ENCODE measurements at regions not wholly inside any gene's neighbourhood (a gene's known extent, or its start where the extent isn't known, plus 50 kb on each side); places are given as distances from the start of the nearest gene placed in this dataset.
"Not testable (repeated sequence)": the region's sequence is repeated elsewhere in the genome, so short reads cannot be mapped to it uniquely, and the experiment has no call there.

DNA sequence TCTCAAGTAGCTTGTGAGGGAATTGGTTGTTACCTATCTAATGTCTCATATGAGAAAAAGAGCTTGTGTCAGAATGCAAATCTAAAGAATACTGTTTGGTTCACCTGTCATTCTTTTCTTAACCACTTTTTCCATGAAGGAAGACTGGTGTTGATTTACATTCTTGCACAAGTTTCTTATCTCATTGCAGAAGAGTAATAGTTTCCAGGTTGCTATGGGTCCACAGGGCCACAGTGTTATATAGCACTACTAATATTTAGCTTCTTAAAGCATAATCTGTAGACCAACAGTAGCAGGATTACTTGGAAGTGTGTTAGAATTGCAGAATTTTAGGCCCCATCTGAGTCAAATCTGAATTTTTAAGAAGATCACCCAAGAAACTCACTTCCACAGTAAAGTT, 697.5 kb downstream of the GBE1 start:
- in situ Hi-C loops (cut with MboI; ENCODE audit: low sequenced_read_pairs), result no loop called here

DNA sequence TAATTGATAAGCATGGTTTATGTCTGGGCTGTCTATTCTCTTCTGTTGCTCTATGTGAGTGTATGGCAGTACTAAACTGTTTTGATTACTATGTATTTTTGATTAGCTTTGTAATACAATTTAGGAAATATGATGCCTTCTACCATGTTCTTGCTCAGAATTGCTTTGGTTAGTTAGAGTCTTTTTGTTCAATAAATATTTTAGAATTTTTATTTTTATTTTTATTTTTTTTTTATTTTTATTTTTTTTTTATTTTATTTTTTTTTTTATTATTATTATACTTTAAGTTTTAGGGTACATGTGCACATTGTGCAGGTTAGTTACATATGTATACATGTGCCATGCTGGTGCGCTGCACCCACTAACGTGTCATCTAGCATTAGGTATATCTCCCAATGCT, 710.3 kb downstream of the GBE1 start:
- in situ Hi-C loops (cut with MboI; ENCODE audit: low sequenced_read_pairs), result not testable (repeated sequence)

DNA sequence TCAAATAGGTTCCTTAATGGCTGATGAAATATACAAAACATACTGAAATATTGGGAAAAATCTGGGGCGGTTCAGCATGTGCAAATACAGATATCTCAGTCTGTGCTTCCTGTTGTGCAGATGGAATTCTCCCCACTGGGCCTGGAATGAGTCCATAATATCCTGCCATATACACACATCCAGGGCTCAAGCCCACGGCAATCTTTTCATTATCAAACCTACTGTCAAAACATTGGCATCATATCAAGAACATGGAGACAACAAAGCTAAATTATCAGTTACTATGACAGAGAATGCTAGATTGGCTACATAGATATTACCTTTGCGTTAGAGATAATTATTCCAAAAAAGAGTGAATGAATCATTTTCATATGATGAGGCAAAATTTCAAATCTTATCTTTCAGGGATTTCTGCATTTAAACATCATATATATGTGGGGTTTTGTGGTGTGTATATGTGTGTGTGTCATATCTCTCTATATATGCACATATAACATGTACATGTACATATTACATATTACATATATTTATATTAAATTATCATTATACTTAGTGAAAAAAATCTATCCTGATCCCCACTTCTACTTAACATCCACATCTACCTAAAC, 713.3 kb downstream of the GBE1 start:
- in situ Hi-C loops (cut with MboI; ENCODE audit: low sequenced_read_pairs), result no loop called here

DNA sequence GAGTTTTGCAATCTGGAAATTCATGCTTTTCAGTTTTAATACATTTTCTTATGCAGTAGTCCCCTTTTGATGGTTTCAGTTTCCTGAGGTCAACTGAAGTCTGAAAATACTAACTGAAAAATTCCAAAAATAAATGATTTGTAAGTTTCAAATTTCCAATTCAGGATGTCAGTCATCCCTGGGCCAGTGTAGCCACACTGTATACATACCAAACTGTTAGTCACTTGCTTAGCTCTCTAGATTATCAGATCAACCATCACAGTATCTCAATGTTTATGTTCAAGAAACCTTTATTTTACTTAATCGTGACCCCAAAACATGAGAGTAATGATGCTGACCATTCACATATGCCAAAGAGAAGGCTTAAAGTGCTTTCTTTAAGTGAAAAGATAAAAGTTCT, 715.5 kb downstream of the GBE1 start:
- in situ Hi-C loops (cut with MboI; ENCODE audit: low sequenced_read_pairs), result no loop called here

DNA sequence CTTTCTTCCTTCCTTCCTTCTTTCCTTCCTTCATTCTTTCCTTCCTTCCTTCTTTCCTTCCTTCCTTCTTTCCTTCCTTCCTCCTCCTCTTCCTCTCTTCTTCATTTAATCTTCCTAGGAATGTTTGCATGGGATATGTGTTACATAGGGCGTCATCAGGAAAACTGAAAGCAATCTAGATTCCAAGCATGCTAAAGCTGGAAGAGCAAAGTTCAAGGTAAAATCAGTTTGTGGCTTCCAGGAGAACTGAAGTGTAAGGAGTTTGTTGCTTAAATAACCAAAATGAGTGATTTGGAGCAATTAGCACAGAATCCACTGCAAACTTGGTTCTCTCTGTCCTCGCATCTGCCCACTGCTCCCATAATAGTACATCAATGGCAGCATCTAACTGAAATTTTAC, 716.2 kb downstream of the GBE1 start:
- in situ Hi-C loops (cut with MboI; ENCODE audit: low sequenced_read_pairs), result no loop called here

DNA sequence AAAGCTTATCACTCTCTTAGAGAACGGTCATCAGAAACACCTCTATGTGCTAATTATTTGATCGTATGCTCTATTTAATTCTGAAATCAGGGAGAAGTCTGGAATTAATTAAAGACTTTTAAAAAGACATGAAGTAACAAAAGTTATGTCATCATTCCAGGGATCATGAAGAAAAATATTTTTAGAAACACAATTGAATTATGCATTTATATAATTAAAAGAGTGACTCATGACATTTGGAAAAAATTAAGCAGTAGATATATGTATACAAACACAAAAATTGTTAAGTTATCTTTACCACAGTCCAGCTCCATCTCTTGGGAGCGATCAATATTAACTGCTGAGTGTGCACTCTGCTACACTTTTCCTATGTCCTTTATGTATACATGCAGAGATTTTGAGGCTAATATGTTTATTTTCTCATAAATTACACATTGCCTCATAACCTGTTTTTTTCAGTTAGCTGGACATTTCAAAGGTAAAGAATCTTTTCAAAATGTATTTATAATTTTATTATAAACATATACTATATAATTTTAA, 717.7 kb downstream of the GBE1 start:
- in situ Hi-C loops (cut with MboI; ENCODE audit: low sequenced_read_pairs), result no loop called here

DNA sequence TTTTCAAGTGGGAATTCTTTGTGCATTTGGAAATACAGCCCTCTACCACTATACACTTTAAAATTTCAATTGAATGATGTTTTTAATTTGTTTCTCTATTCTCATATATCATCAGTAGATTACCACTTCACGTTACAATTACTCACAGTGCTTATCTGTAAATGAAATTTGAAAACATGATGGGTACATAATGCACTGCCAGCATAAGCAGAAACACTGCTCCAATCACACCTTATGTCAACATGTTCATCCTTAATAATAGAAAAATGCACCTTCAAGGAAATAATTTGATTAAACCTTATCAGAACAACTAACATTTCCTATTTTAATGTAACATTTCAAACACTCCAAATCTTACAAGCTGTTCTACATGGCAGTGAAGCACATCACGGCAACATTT, 718.4 kb downstream of the GBE1 start:
- in situ Hi-C loops (cut with MboI; ENCODE audit: low sequenced_read_pairs), result no loop called here

DNA sequence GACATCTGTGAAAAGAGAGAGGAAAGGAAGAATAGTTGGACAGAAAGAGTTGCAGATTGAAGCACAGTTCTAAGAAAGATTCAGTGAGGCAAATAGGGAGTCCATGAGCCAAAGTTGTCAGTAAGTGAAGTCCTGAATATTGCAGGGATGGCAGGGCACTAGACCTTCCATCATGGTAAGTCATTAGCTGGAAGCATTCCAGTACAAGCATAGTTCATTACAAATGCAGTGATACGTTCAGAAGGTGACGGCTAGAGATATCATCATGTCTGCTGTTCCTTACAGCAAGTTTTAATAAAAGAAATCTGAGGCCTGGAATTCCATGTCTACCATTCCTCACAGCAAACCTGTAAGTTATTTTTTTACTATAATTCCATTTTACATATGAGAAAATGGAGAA, 720.1 kb downstream of the GBE1 start:
- in situ Hi-C loops (cut with MboI; ENCODE audit: low sequenced_read_pairs), result no loop called here

DNA sequence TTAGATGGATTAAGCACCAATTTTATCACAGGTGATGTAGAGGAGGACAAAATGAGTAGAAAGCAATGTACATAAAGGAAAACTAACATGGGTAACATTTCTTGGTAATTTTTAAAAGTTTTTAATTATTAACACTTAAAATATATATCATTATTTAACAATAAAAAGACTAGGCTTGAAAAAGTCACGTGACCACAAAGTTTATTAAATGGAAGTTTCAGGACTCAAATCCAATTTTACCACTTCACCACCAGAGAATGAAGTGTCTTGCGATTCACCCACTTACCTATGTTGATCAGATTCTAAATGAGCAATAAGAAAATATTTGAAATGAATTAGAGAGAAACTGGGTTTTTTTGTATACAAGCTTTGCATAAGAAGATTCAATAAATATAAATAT, 721.3 kb downstream of the GBE1 start:
- in situ Hi-C loops (cut with MboI; ENCODE audit: low sequenced_read_pairs), result no loop called here

DNA sequence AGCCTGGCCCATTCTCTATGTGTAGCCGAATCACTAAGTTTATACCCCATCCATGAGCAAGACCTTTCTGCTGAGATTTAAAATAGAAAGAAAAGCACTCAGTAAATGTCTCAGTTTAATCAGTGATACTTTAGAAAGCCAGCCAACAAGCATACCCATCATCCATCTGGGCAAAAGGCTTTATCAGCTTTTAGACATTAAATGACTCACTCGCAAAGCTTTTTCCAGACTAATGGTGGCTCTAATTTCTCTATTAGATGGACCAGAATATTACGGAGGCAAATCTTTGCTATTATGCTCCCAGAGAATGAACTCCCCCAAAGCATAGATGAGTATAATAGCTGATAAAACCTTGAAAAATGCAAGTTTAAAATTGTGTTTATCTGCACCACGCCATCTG, 727.8 kb downstream of the GBE1 start:
- in situ Hi-C loops (cut with MboI; ENCODE audit: low sequenced_read_pairs), result no loop called here

DNA sequence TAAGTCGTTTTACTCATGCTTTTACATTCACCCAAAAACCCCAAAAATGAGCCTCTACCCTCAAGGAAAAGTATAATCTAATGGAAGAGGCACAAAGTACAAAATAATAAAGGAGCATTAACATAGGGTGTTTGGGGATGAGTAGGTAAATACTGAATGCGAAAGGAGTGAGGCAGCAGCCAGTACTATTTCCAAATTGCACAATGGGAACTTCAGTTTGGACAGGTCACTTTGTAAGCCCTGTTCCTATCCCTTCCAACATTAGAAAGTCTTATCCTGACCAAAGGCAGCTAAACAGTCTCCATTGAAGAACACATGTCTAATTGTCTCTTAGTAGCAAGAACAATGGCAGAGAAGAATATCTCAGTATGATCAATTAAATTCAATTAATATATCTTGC, 728.3 kb downstream of the GBE1 start:
- in situ Hi-C loops (cut with MboI; ENCODE audit: low sequenced_read_pairs), result no loop called here

DNA sequence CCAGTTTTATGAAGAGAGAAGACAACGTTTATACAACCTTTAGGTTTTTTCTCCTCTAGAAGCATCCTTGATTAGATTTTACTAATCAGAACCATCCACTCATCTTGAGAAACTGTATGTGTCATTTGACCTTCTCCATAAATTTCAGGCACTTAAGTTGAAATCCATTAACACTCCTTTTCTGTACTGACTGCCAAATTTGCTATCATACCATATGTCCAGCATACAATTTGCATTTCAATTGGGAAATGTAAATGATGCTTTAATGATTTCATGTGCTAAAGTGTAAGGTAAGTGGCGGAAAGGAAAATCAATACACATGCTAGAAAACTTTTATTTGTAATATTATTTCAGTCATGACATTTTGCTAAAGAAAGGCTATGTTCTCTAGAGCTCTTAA, 731.6 kb downstream of the GBE1 start:
- in situ Hi-C loops (cut with MboI; ENCODE audit: low sequenced_read_pairs), result no loop called here

DNA sequence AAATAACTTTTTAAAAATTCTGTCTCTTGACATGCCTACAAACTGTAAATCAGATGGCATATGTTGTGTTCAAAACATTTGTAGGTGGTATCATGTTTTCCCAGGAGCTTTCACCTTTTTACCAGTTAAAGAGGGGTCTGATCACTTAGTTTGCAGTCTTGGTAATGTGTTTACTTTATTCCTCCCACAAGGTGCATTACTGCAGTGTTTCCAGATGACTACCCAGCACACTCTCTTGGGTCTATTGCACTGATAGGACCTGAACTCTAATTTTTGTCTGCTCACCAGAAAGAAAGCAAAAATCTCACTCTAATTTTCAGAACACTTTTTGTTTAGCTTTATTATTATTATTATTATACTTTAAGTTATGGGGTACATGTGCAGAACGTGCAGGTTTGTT, 734.1 kb downstream of the GBE1 start:
- in situ Hi-C loops (cut with MboI; ENCODE audit: low sequenced_read_pairs), result no loop called here

DNA sequence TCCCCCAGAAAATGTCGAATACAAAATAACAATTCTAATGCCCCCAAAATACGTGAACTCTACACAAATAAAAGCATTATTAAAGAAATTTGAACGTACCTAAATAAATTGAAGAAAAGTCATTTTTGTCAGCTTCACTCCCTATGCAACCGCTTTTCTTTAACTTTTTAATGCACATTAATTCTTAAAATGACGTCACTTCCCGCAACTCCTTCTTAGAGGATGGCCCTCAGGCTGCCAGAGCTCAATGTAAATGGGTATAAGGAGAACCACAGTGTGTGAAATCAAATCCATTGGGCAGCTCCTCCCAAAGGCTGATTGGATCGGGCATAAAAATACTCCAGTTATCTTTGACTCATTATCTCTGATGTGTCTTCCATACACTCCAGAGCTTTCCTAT, 736.9 kb downstream of the GBE1 start:
- in situ Hi-C loops (cut with MboI; ENCODE audit: low sequenced_read_pairs), result no loop called here

DNA sequence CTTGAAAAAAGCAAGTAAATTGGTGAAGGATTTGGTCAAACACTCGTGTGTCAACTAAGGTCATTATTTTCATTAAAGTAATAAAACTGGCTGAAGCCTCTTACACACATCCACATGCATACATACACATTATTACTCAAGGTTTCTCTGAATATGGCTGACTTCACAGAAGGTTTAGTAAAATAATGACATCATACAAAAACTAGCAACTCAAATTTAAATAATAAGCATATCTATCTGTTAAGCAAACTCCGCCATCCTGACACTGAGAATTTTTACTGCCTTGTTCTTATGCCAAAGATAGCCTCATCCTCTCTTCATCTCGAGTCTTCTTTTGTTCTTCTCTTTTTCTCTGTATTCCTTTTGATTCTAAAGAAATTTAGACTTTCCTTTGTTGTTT, 739.1 kb downstream of the GBE1 start:
- in situ Hi-C loops (cut with MboI; ENCODE audit: low sequenced_read_pairs), result no loop called here

DNA sequence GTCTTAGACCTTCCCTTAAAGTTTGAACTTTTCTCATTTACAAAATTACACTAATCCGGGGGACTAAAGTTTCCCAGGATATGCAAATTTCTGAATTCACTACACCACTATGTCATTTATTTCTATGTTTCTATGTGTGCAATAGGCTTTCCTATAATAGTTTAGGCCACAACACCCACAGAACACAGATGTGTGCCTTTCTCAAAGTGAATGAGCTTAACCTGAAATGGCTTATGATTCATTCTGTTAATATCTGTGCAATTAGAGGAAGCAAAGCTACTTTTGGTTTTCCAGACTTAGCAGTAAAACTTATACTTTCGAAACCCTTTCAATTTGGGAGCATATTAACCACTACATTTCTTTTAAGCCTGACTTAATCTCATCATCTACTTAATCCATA, 748.1 kb downstream of the GBE1 start:
- in situ Hi-C loops (cut with MboI; ENCODE audit: low sequenced_read_pairs), result no loop called here

DNA sequence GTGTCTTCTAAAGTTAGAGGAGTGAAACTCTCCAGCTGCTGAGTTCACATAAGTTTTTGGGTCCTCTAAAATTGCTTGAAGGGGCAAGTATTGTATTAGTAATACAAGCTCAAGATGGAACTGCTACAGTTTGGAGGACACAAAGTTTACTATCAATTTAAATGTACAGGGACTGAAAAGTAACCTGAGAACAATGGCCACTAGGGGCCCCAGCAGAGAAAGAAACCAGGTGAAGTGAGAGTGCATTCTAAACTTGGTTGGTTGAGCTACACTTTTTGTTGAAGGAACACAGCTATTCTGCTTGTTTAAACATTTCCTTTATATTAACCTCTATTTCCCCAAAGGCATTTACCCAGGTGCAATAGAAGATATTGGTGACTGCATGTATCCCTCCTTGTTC, 755.5 kb downstream of the GBE1 start:
- in situ Hi-C loops (cut with MboI; ENCODE audit: low sequenced_read_pairs), result no loop called here

DNA sequence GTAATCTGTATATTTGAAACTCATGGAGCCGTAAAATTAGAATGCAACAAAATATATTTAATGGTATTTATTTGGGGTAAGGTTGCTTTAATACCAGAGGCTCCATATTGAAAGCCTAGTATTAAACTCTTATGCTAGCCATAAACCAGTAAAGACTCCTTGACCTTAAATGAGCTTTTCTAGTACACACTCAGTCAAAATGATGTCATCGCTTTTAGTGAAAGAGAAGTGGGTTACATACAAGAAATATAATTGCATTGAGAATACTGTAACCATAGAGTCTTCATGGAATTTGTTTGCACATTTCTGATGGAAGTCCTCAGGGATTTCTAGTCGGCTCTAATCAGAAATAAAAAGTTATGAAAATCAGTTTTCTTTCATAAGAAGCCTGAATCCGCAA, 757.6 kb downstream of the GBE1 start:
- in situ Hi-C loops (cut with MboI; ENCODE audit: low sequenced_read_pairs), result no loop called here

DNA sequence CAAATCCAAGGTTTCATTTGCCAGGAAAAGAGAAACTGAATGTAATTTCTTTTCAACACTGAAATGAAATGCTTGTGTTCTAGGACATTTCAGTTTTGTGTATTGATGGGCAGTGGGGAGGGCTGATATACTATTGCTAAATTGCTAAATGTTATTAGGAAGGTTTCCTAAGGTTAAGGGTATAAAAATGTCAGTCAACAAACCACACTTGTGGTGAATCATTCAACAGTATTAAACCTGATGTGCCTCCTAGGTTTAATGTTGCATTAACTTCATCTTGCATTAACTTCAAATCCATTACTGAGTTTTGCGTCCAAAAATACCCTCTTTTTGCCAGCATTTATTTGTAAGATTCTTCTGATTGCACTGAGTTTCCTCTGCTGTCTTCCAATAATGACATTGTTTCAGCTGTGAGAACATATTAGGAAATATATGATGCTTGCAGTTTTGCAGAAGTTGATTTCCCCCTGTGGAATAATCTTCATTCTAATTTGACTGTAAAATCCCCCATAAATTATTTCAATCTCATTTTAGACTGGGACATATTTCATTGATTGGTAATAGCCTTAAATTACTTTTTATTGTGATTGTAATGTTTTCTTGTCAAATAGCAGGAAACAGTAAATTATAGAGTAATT, 758.3 kb downstream of the GBE1 start:
- in situ Hi-C loops (cut with MboI; ENCODE audit: low sequenced_read_pairs), result no loop called here

DNA sequence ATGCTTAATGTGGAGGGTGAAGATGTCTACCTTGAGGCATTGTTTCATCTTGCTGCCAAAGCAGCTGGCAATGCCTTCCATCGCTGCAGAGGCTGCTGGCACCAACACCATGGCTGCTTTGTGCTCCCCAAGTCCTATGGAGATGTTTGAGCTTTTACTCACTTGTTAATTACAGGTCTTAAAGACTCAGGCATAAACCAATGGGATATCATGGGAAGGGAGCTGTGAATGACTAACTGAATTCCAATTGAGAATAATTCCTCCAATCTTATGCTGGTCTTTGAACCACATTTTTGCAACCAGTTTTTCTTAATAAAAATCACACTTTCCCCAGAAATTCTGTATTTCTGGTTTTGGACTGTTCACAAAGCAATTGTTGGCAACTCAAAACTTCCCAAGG, 762.0 kb downstream of the GBE1 start:
- in situ Hi-C loops (cut with MboI; ENCODE audit: low sequenced_read_pairs), result no loop called here

DNA sequence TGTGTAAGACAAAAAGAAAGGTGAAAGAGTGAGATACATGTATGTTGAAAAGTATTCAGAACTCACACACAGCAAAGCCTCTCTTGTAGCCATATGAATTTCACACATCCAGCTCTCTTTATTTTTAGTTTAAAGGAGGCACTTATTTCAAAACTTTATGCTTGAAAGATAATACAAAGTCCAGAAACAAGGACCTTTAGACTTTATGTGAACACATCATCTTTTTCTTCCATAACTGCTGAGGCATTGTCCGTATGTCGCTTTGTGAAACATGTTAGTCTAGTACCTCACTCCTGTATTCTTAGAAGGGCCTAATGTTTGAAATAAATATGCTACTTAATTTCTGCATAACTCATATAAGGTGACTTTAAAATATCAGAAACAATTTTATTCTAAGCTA, 763.4 kb downstream of the GBE1 start:
- in situ Hi-C loops (cut with MboI; ENCODE audit: low sequenced_read_pairs), result no loop called here

DNA sequence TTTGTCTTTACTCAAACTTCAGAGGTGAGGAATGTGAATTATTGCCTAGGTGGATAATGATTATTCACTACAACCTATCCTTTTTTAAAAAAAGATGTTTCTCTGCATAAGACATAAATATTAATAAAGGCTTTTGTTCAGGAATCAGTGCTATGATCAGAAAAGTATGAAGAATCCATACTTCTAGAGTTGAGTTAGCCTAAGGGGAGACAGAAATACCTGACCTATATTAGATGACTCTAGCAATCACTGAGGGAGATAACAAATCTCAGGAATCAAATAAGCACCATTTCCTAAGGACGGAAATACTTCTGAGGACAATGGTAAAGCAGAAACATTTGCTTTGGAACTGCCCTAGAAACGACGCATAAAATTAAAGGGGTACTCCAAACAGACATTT, 763.8 kb downstream of the GBE1 start:
- in situ Hi-C loops (cut with MboI; ENCODE audit: low sequenced_read_pairs), result no loop called here

DNA sequence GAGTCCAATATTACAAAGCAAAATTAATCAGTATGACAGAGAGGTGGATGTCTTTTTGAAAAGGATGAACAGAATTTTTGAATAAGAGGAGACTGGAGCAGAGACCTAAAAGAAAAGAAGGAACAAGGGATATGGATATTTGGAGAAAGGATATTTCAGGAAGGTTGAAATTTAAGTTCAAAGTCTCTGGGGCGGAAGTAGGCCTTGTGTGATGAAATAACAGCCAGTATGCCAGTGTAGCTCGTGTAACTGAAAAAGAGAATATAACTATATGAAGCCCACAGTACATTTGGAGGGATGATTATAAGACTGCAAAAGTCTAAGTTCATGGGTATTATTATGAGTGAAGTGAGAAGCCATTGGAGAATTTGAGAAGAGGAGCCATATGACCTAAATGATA, 766.7 kb downstream of the GBE1 start:
- in situ Hi-C loops (cut with MboI; ENCODE audit: low sequenced_read_pairs), result no loop called here
